MCF 10A (cell line): ENCODE measurements at regions not wholly inside any gene's neighbourhood (a gene's known extent, or its start where the extent isn't known, plus 50 kb on each side); places are given as distances from the start of the nearest gene placed in this dataset.

Experiments used
- BruUV-seq: library from RNA; stranded (reverse); fragments of 400-500 nt; replicated peaks from 2 replicates; lab custom pipeline; 2021; lab: Mats Ljungman, UMichigan
- CTCF ChIA-PET: fragments of 300-600 bp; sonication (Branson Sonifier 250); formaldehyde crosslinking; extraction: SDS; loops from one replicate; lab custom pipeline; 2021; ENCODE audit warnings: antibody characterized with exemption, inconsistent platforms; lab: Yijun Ruan, JAX
- POLR2A ChIA-PET: fragments of 300-600, 350-650 bp; sonication (Branson Sonifier 250); formaldehyde crosslinking; extraction: SDS; loops from one replicate; lab custom pipeline; 2020; ENCODE audit warnings: antibody characterized with exemption, inconsistent platforms; lab: Yijun Ruan, JAX
- DNase-seq: peaks from one replicate; pipeline ENCODE4 v3.0.0-alpha.2; 2018; ENCODE audit not compliant: unreplicated experiment
- H3K27ac Mint-ChIP-seq: one replicate; pipeline ENCODE4 v1.8.0; 2022; ENCODE audit warnings: mild to moderate bottlenecking, low read depth, mixed read lengths; ENCODE audit not compliant: unreplicated experiment
- H3K27me3 Mint-ChIP-seq: one replicate; pipeline ENCODE4 v1.8.0; 2022; ENCODE audit warnings: mixed read lengths; ENCODE audit not compliant: insufficient read depth, unreplicated experiment
- H3K36me3 Mint-ChIP-seq: one replicate; pipeline ENCODE4 v1.8.0; 2022; ENCODE audit warnings: mild to moderate bottlenecking, moderate library complexity, mixed read lengths; ENCODE audit not compliant: insufficient read depth, unreplicated experiment
- H3K4me1 Mint-ChIP-seq: one replicate; pipeline ENCODE4 v1.8.0; 2022; ENCODE audit warnings: mixed read lengths; ENCODE audit not compliant: insufficient read depth, unreplicated experiment
- H3K4me3 Mint-ChIP-seq: one replicate; pipeline ENCODE4 v1.8.0; 2022; ENCODE audit warnings: mild to moderate bottlenecking, moderate library complexity, mixed read lengths; ENCODE audit not compliant: unreplicated experiment
- H3K9me3 Mint-ChIP-seq: one replicate; pipeline ENCODE4 v1.8.0; 2022; ENCODE audit warnings: mixed read lengths; ENCODE audit not compliant: unreplicated experiment
- CTCF ChIP-seq: fragments of 200-600 bp; IDR thresholded peaks from one replicate; pipeline ENCODE4 v1.8.0; 2022; ENCODE audit warnings: antibody characterized with exemption, mild to moderate bottlenecking; ENCODE audit not compliant: unreplicated experiment
- intact Hi-C: fragments of 100-400 bp; cut with micrococcal nuclease; formaldehyde crosslinking; loops from 2 replicates; pipeline ENCODE4 v1.14.1; 2022

GRCh38 chr22:22349455-22349836 lies 104.9 kb downstream of the VPREB1 start:
- CTCF ChIA-PET, result interaction anchor here (1.0 to 1.7 kb wide), 2 partner anchors 8 to 29 kb away, joined by 3 to 8 read pairs; no protein-coding TSS in a partner anchor
- DNase-seq, result no peak
- BruUV-seq, result no TSS peak
- Mint-ChIP-seq H3K4me3 (no peak overlapping the region), H3K27me3 (peaks cover 88% of the 10 kb centered on the region), H3K27ac (no peak overlapping the region), H3K4me1 (no peaks in the 10 kb centered on the region), H3K9me3 (no peaks in the 10 kb centered on the region), H3K36me3 (no peaks in the 10 kb centered on the region)
- POLR2A ChIA-PET, result no interaction called here
- TF ChIP-seq CTCF, result no peak
- intact Hi-C loops, result no loop called here

- no peak overlapping the region for H3K27ac Mint-ChIP-seq
- intact Hi-C loops, result no loop called here
- no peak for TF ChIP-seq CTCF
- DNase-seq, result no peak
- no peak overlapping the region for H3K4me3 Mint-ChIP-seq
- no peaks in the 10 kb centered on the region for H3K9me3 Mint-ChIP-seq
- peaks cover 5% of the 10 kb centered on the region for H3K4me1 Mint-ChIP-seq
- no peaks in the 10 kb centered on the region for H3K36me3 Mint-ChIP-seq
- ChIA-PET POLR2A (no interaction called here), CTCF (interaction anchor here (1.0 kb wide), 1 partner anchor 29 kb away, joined by 3 read pairs; no protein-coding TSS in a partner anchor)
- H3K27me3 Mint-ChIP-seq, result peaks cover 97% of the 10 kb centered on the region
- no TSS peak for BruUV-seq
Observed at GRCh38 chr22:22351366-22351765, 106.8 kb downstream of the VPREB1 start.

GRCh38 chr22:22352371-22352999 lies 107.9 kb downstream of the VPREB1 start:
- DNase-seq, result no peak
- CTCF ChIA-PET, result no interaction called here

More at GRCh38 chr22:22352371-22352999, 107.9 kb downstream of the VPREB1 start:
- POLR2A ChIA-PET, result interaction anchor here (1.0 kb wide), 1 partner anchor 9 kb away, joined by 3 read pairs; no protein-coding TSS in a partner anchor
- no peak overlapping the region for H3K4me3 Mint-ChIP-seq
- H3K4me1 Mint-ChIP-seq, result peaks cover 10% of the 10 kb centered on the region
- no peak for TF ChIP-seq CTCF
- H3K9me3 Mint-ChIP-seq, result no peaks in the 10 kb centered on the region
- H3K27ac Mint-ChIP-seq, result no peak overlapping the region
- BruUV-seq, result no TSS peak
- no peaks in the 10 kb centered on the region for H3K36me3 Mint-ChIP-seq
- intact Hi-C loops, result no loop called here
- H3K27me3 Mint-ChIP-seq, result peaks cover 97% of the 10 kb centered on the region
